Endothelial cell of umbilical vein (primary cell): ENCODE measurements at regions not wholly inside any gene's neighbourhood (a gene's known extent, or its start where the extent isn't known, plus 50 kb on each side); places are given as distances from the start of the nearest gene placed in this dataset.

Source experiments
- BruUV-seq: library from RNA; stranded (reverse); fragments of 400-500 nt; replicated peaks from 2 replicates; lab custom pipeline; 2021; lab: Mats Ljungman, UMichigan
- CTCF ChIA-PET: fragments of 300-600, 350-600 bp; sonication (Branson Sonifier 250); formaldehyde crosslinking; loops from one replicate; lab custom pipeline; 2021; ENCODE audit warnings: antibody characterized with exemption, inconsistent platforms; lab: Charles Lee
- POLR2A ChIA-PET: fragments of 300-600, 350-600 bp; sonication (Branson Sonifier 250); formaldehyde crosslinking; loops from one replicate; lab custom pipeline; 2021; ENCODE audit warnings: antibody characterized with exemption, inconsistent platforms; lab: Charles Lee
- DNase-seq: peaks from one replicate; pipeline ENCODE4 v3.0.0-alpha.2; 2011; ENCODE audit warnings: low read depth, low spot score
- FAIRE-seq: peaks from 2 replicates; lab custom pipeline; 2011; peaks lifted over from hg19 to GRCh38; lab: Jason Lieb, UNC
- H2AFZ ChIP-seq: 2 replicates; pipeline ENCODE4 v1.6.0; 2012; ENCODE audit warnings: low read depth, low read length, control low read depth, inconsistent platforms
- H3K27ac ChIP-seq: 2 replicates; pipeline ENCODE4 v1.5.1; 2011; ENCODE audit warnings: low read depth, mild to moderate bottlenecking, control low read depth, low read length, moderate library complexity; ENCODE audit not compliant: insufficient read depth
- H3K27me3 ChIP-seq, 2 experiments: 2 replicates each; pipeline versions ENCODE4 v1.6.0 to v1.6.1; 2011; ENCODE audit warnings: low read length in 2 of 2, mixed read lengths in 1 of 2; ENCODE audit not compliant: control insufficient read depth in 2 of 2, insufficient read depth in 2 of 2
- H3K36me3 ChIP-seq, 2 experiments: 2 replicates in 1 of 2; 3 replicates in 1 of 2; pipeline ENCODE4 v1.5.1; 2011; ENCODE audit warnings: low read length in 2 of 2, mild to moderate bottlenecking in 1 of 2, moderate library complexity in 1 of 2; ENCODE audit not compliant: control insufficient read depth in 2 of 2, insufficient read depth in 2 of 2; ENCODE audit errors: extremely low read depth in 1 of 2
- H3K4me1 ChIP-seq: 3 replicates; pipeline ENCODE4 v1.5.1; 2011; ENCODE audit warnings: mild to moderate bottlenecking, low read length; ENCODE audit not compliant: control insufficient read depth, insufficient read depth; ENCODE audit errors: extremely low read depth
- H3K4me2 ChIP-seq: 2 replicates; pipeline ENCODE4 v1.6.1; 2011; ENCODE audit warnings: low read length, control low read depth, mixed read lengths; ENCODE audit not compliant: insufficient read depth
- H3K4me3 ChIP-seq, 3 experiments: fragments of 200-600 bp in 1 of 3; sonication (generic), shearing (Covaris generic) in 1 of 3; replicated peaks in 1 of 3; 2 replicates each; pipeline ENCODE4 v1.5.1; 2011 to 2016; ENCODE audit warnings: control low read depth in 3 of 3, low read length in 3 of 3, mild to moderate bottlenecking in 2 of 3, inconsistent platforms in 1 of 3, low read depth in 1 of 3, moderate library complexity in 1 of 3; ENCODE audit not compliant: insufficient read depth in 1 of 3
- H3K79me2 ChIP-seq: 2 replicates; pipeline ENCODE4 v1.6.0; 2012; ENCODE audit warnings: low read length, inconsistent platforms; ENCODE audit not compliant: control insufficient read depth, insufficient read depth
- H3K9ac ChIP-seq: replicated peaks from 2 replicates; pipeline ENCODE3; 2011; ENCODE audit warnings: low read length, control low read depth; ENCODE audit not compliant: insufficient read depth; ENCODE audit errors: extremely low read depth
- H3K9me1 ChIP-seq: replicated peaks from 3 replicates; pipeline ENCODE4 v1.6.0; 2011; ENCODE audit warnings: mild to moderate bottlenecking, low read length; ENCODE audit not compliant: control insufficient read depth, insufficient read depth; ENCODE audit errors: extremely low read depth
- H3K9me3 ChIP-seq: replicated peaks from 2 replicates; pipeline ENCODE4 v1.5.1; 2012; ENCODE audit warnings: low read length, inconsistent platforms; ENCODE audit not compliant: control insufficient read depth, insufficient read depth
- H4K20me1 ChIP-seq: replicated peaks from 2 replicates; pipeline ENCODE3; 2011; ENCODE audit warnings: mild to moderate bottlenecking, low read length; ENCODE audit not compliant: control insufficient read depth, insufficient read depth; ENCODE audit errors: extremely low read depth
- CTCF ChIP-seq, 2 donors: IDR thresholded peaks; 1 replicate in 1 of 2; 2 replicates in 1 of 2; pipeline ENCODE4 v1.5.1; 2011; ENCODE audit warnings: low read length in 2 of 2, mild to moderate bottlenecking in 2 of 2, moderate library complexity in 2 of 2, control low read depth in 1 of 2, inconsistent platforms in 1 of 2, low read depth in 1 of 2; ENCODE audit not compliant: insufficient read depth in 1 of 2; ENCODE audit errors: extremely low read depth in 1 of 2
- EZH2 ChIP-seq: IDR thresholded peaks from 2 replicates; pipeline ENCODE4 v1.6.1; 2012; ENCODE audit warnings: borderline replicate concordance, low read depth, mild to moderate bottlenecking, moderate library complexity, low read length, inconsistent platforms; ENCODE audit not compliant: severe bottlenecking
- FOS ChIP-seq: IDR thresholded peaks from 2 replicates; pipeline ENCODE4 v1.6.1; 2011; ENCODE audit warnings: mild to moderate bottlenecking, low read length, moderate library complexity, borderline replicate concordance; ENCODE audit not compliant: insufficient read depth
- GATA2 ChIP-seq: IDR thresholded peaks from 2 replicates; pipeline ENCODE4 v1.7.0; 2011; ENCODE audit warnings: low read depth, mild to moderate bottlenecking, moderate library complexity, mixed read lengths, low read length; ENCODE audit not compliant: insufficient read length, insufficient read depth
- JUN ChIP-seq: IDR thresholded peaks from 2 replicates; pipeline ENCODE4 v1.6.1; 2011; ENCODE audit warnings: borderline replicate concordance, low read depth; ENCODE audit not compliant: insufficient read length, insufficient read depth
- MAX ChIP-seq: IDR thresholded peaks from 2 replicates; pipeline ENCODE4 v1.6.1; 2011; ENCODE audit not compliant: insufficient read depth, insufficient read length
- MYC ChIP-seq: IDR thresholded peaks from one replicate; pipeline ENCODE4 v1.6.1; 2011; ENCODE audit warnings: mild to moderate bottlenecking, low read depth, low read length
- POLR2A ChIP-seq: IDR thresholded peaks from 2 replicates; pipeline ENCODE4 v1.6.1; 2012; ENCODE audit warnings: low read depth, mild to moderate bottlenecking, control low read depth, low read length
- POLR2AphosphoS5 ChIP-seq: IDR thresholded peaks from 2 replicates; pipeline ENCODE4 v1.6.1; 2012; ENCODE audit warnings: low read depth, mild to moderate bottlenecking, control low read depth, low read length, moderate library complexity; ENCODE audit not compliant: insufficient read depth
- dilution Hi-C: fragments of 300-500 bp; cut with MboI; formaldehyde crosslinking; loops from one replicate; pipeline ENCODE4 v1.15.0; 2019; ENCODE audit warnings: low sequenced_read_pairs; ENCODE audit not compliant: extremely low pct_ligation_motif_present
- intact Hi-C: fragments of 100-400 bp; cut with micrococcal nuclease; formaldehyde crosslinking; loops from one replicate; pipeline ENCODE4 v1.10.0; 2022

- BruUV-seq = no TSS peak
- intact Hi-C loops (no loop called here), dilution Hi-C loops (no loop called here)
- Histone ChIP-seq H3K27ac (no peak overlapping the region), H3K9me1 (no peaks in the 10 kb centered on the region), H4K20me1 (no peaks in the 10 kb centered on the region), H3K4me1 (no peaks in the 10 kb centered on the region), H3K9me3 (no peaks in the 10 kb centered on the region), H3K4me3 (no peak overlapping the region), H3K9ac (no peak overlapping the region), H2AFZ (no peak overlapping the region), H3K36me3 (no peaks in the 10 kb centered on the region), H3K27me3 (no peaks in the 10 kb centered on the region), H3K4me2 (no peak overlapping the region), H3K79me2 (no peaks in the 10 kb centered on the region)
- FAIRE-seq (no peak), DNase-seq (no peak)
- ChIA-PET POLR2A (no interaction called here), CTCF (no interaction called here)
- TF ChIP-seq MYC = no peak
- no peak for TF ChIP-seq MAX
- peak; percentile 14 for TF ChIP-seq FOS
Observed at GRCh38 chr5:120293796-120294195, 170.3 kb upstream of the PRR16 start.

- no peak overlapping the region for H2AFZ ChIP-seq
- FAIRE-seq (no peak), DNase-seq (no peak)
- BruUV-seq = no TSS peak
- no peaks in the 10 kb centered on the region for H3K9me1 ChIP-seq
- no peaks in the 10 kb centered on the region for H3K9me3 ChIP-seq
- no peak overlapping the region for H3K9ac ChIP-seq
- TF ChIP-seq JUN = no peak
- no peak for TF ChIP-seq CTCF (IDR thresholded peaks at IDR 0.05; ENCODE audit: extremely low read depth in 1 of 2, insufficient read depth in 1 of 2, low read depth in 1 of 2, low read length in 2 of 2)
- TF ChIP-seq POLR2A = no peak
- no peak for TF ChIP-seq POLR2AphosphoS5
- no peak for TF ChIP-seq FOS
- TF ChIP-seq MAX = no peak
- no peak for TF ChIP-seq GATA2
- TF ChIP-seq MYC = no peak
- no peak for TF ChIP-seq EZH2
- H3K27ac ChIP-seq = no peak overlapping the region
- no peaks in the 10 kb centered on the region for H3K79me2 ChIP-seq
- no peaks in the 10 kb centered on the region for H3K27me3 ChIP-seq
- dilution Hi-C loops = no loop called here
- intact Hi-C loops = no loop called here
- H3K36me3 ChIP-seq = no peaks in the 10 kb centered on the region
- no peaks in the 10 kb centered on the region for H4K20me1 ChIP-seq
- ChIA-PET CTCF (no interaction called here), POLR2A (interaction anchor here (0.6 kb wide), 1 partner anchor 159 kb away, joined by 3 read pairs; no protein-coding TSS in a partner anchor)
- no peak overlapping the region for H3K4me2 ChIP-seq
- no peaks in the 10 kb centered on the region for H3K4me1 ChIP-seq
- H3K4me3 ChIP-seq = no peak overlapping the region
Observed at GRCh38 chr5:120297616-120298015, 166.5 kb upstream of the PRR16 start.
